Choroid plexus epithelial cell (primary cell): ENCODE measurements at regions not wholly inside any gene's neighbourhood (a gene's known extent, or its start where the extent isn't known, plus 50 kb on each side); places are given as distances from the start of the nearest gene placed in this dataset.

Experiments used
- DNase-seq: peaks from one replicate; pipeline ENCODE4 v3.0.0-alpha.2; 2010; ENCODE audit warnings: low read depth
- H3K4me3 ChIP-seq: 2 replicates; pipeline ENCODE4 v1.5.1; 2011; ENCODE audit warnings: low read depth, mild to moderate bottlenecking, control low read depth, low read length, moderate library complexity
- TF ChIP-seq, protein P1 (sequence below): conservative IDR thresholded peaks from 2 replicates; pipeline ENCODE4 v1.5.1; 2011; ENCODE audit warnings: low read depth, mild to moderate bottlenecking, control low read depth, inconsistent platforms, low read length, moderate library complexity

DNA sequence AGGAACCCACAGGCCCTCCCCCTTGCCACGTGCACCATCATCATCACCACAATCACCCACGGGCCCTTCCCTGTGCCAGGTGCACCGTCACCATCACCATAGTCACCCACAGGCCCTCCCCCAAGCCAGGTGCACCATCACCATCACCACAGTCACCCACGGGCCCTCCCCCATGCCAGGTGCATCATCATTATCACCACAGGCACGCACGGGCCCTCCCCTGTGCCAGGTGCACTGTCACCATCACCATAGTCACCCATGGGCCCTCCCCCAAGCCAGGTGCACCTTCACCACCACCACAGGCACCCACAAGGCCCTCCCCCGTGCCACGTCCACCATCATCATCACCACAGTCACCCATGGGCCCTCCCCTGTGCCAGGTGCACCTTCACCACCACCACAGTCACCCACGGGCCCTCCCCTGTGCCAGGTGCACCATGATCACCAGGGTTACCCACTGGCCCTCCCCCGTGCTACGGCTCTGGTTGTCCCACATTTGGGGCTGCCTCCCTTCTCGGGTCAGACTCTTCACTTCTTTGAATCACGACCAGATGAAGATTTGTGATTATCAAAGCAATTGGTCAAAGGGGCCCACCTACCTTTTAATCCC is 69.1 kb upstream of the OLFM1 start:
- TF ChIP-seq, protein P1, sequence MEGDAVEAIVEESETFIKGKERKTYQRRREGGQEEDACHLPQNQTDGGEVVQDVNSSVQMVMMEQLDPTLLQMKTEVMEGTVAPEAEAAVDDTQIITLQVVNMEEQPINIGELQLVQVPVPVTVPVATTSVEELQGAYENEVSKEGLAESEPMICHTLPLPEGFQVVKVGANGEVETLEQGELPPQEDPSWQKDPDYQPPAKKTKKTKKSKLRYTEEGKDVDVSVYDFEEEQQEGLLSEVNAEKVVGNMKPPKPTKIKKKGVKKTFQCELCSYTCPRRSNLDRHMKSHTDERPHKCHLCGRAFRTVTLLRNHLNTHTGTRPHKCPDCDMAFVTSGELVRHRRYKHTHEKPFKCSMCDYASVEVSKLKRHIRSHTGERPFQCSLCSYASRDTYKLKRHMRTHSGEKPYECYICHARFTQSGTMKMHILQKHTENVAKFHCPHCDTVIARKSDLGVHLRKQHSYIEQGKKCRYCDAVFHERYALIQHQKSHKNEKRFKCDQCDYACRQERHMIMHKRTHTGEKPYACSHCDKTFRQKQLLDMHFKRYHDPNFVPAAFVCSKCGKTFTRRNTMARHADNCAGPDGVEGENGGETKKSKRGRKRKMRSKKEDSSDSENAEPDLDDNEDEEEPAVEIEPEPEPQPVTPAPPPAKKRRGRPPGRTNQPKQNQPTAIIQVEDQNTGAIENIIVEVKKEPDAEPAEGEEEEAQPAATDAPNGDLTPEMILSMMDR: no peak
- DNase-seq: no peak
- H3K4me3 ChIP-seq: no peak overlapping the region

DNA sequence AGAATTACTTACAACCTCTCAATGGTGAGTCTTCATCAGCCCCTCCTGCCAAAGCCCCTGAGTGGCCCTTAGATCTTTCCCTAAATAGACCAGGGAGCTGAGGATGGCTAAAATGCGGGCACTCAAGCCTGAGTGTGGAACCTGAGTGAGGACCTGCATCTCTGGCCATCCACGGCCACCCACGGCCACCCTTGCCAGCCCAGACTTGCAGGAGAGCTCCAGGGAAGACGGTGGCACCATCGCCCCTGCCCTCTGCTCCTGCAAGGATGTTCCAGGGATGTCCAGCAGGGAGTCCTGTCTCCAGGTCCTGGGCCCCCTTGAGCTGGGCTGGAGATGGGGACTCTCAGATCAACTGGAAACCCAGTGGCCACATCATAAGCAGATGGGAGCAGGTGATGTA is 68.2 kb upstream of the OLFM1 start:
- TF ChIP-seq, protein P1: no peak
- no peak overlapping the region for H3K4me3 ChIP-seq
- no peak for DNase-seq

DNA sequence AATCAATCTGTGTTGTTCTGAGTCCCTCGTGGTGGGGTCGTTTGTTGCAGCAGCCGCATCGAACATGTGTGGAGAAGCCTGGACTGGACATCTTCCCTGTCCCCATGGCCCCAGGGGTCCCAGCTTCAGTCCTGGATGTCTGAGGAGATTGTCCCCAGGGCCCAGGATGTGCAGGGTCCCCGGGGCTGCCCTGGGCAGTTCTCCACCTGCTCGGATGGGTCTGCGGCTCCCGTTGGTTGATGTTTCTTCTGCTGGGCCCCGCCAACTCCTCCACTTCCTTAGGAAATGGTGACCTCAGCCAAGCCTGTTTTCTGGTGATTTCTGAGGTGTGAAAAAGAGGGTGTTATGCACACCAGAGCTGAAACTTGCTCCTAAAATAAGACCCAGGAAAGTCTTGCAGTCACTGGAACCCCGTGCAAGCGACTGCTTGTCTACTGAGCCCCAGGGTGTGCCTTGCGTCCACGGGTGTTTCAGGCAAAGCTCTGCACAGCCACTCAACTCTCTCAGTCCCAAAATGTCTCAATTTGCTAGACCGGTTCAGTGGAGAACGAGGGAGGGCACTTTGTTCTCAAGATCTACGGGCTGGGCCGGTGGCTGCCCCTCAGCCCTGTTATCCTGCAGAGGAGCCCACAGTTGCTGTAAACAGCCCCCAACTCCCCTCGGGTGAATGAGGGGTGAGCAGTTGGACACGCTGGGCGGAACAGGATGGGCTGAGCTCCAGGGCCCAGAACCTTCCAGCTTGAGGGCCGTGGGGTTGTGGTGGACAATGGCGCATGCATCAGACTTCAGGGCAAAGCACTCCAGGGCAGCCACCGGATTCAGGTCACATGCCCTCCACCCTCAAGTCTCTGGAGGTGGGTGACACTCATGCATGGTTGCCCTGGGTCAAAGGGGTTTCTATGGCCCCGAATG is 66.7 kb upstream of the OLFM1 start:
- TF ChIP-seq, protein P1: no peak
- H3K4me3 ChIP-seq: no peak overlapping the region
- no peak for DNase-seq

DNA sequence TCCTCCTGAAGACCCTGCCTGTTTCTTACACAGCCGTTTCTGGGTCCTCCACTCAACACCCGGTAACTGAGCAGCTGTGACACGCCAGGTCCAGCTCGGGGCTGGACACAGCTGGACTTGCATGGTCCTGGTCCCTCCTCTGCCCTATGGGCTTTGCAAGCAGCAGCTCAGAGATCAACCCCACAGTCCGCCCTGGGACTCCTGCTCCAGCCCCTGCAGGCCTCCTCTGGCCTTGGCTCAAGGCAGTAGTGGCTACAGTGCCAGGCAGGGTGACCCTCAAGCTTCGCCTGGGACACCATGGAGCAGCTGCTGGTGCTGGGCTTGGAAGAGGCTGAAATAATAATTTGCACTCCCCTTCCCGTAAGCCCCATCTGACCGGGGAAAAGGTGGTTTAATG is 66.1 kb upstream of the OLFM1 start:
- TF ChIP-seq, protein P1: no peak
- no peak overlapping the region for H3K4me3 ChIP-seq
- DNase-seq: no peak

DNA sequence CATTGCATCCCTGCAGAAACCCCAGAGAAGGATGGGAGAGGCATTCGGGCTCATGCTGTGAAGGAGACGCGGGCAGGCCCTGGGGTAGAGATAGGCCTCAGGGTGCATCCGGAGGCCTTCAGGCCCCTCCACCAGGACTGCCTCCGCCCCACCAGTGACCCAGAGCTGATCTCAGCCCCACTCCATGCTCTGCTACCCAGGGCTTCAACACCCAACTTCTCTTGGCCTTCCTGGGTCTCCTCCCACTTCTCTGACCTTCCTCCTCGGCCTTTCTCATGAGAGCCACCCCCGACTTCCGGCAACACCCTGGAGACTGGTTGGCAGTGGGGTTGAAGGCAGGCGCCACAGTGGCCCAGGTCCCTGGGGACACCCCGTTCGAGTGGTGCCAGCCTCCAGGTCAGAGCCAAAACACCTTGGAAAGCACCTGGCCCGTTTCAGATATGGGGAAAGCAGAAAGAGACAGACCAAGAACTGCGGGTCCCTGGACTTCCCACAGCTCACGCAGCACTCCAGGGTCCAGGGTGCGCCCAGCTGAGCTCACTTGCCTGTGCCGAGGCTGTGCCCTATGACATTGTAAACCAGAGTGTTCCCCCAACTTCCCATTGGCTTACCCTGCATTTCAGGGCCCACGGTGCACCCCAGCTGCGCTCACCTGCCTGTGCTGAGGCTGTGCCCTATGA is 65.1 kb upstream of the OLFM1 start:
- DNase-seq: no peak
- TF ChIP-seq, protein P1: no peak

DNA sequence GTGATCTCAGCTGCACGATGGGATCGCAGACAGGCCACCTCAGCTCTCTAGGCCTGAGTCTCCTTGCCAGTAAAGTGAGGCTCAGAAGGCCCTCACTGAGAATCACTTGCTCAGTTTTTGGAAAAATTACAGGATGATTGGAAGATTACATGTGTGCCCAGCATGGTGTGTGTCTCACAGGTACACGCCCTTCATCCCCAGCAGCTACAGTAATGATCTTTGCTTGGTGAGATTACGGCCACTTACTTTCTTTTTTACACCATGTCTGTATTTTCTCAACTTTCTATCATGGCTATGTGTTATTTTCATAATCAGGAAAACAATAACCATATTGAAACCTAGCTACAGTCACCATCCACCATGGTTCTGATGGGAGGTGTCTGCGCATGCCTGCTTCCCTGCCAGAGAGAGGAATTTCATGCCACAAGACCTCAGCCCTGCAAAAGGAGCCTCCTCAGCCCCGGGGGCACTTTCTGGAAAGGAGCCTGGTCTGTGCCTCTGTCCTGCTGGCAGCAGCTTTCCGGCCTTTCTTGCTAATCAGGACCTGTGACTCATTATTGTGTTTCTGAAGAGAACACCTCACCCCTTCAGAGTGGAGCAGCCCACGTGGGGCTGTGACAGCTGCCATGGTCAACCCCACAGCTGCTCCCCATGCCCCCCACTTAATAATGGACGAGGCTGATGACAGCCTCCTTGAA is 64.2 kb upstream of the OLFM1 start:
- no peak overlapping the region for H3K4me3 ChIP-seq
- DNase-seq: peak; percentile 4
- TF ChIP-seq, protein P1: no peak

More for the DNA sequence above, 65.1 kb upstream of the OLFM1 start:
- no peak overlapping the region for H3K4me3 ChIP-seq
